ENCODE measurements at regions not wholly inside any gene's neighbourhood (a gene's known extent, or its start where the extent isn't known, plus 50 kb on each side); places are given as distances from the start of the nearest gene placed in this dataset.
A peak's percentile ranks its signal among the peaks of the same experiment; 100 is the strongest.

DNA sequence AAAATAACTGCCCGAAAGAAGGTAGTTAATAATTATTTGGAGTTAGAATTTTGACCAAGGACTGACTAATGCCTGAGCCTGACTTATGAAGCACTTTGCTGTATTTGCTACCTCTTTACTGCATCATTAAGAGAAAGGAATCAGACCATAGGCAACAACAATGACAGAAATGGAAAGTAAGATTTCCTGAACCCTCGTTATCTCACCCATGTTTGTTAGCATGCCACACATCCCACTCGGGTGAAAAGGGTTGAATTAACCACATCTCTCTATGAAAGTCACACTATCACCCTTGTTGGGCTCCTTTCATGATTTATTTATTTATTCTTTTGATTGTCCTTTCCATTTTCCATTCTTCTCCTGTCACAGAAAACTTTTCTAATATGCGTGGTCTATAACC lies 59.6 kb downstream of the OLIG3 start:
- Histone ChIP-seq H3K36me3 (no peaks in the 10 kb centered on the region), H3K27ac (no peak overlapping the region), H3K9me3 (no peaks in the 10 kb centered on the region), H3K4me3 (no peak overlapping the region), H3K4me1 (peaks cover 0 to 23% (median 16%) of the 10 kb centered on the region in 6 donors), H3K27me3 (replicated peaks in 1 of 7) (no peaks in the 10 kb centered on the region)
- 74 to 83% (median 80%) methylated on average over 4 of the region's 4 CpGs for WGBS, 5 donors
- TF ChIP-seq CTCF (IDR thresholded peaks at IDR 0.05 in 8 of 11, conservative IDR thresholded peaks at IDR 0.05 in 3 of 11) (no peak), POLR2A (IDR thresholded peaks at IDR 0.05) (no peak), POLR2AphosphoS5 (IDR thresholded peaks at IDR 0.05) (no peak)
- intact Hi-C loops (cut with DNase I; ENCODE audit: low total_unique reads): no loop called here
- no peak for DNase-seq

DNA sequence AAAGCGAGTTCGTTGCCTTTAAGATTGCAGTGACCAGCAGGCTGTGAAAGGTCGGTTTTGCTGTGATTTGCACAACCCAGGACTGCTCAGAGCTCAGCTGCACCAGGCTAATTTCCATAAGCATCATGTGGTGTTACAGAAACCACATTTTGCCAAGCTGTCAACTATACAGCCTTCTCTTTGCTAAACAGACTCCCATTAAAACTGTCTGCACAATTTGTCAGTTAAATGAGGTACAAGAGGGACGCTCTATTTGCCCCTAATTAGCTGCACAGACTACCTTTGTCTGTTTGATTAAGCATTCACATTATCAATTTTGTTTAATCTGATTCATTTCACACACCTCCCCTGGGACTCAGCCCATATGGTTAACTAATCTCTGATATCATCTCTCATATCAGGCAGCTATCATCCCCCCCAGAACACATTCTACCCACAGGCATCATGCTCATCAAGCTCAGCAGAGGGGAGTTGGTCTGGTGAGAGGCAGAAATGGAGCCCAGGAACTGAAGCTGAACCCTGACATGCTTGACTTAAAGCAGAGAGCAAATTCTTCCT lies 62.1 kb downstream of the OLIG3 start:
- 46 to 74% (median 64%) methylated on average over 4 of the region's 4 CpGs for WGBS, 5 donors

DNA sequence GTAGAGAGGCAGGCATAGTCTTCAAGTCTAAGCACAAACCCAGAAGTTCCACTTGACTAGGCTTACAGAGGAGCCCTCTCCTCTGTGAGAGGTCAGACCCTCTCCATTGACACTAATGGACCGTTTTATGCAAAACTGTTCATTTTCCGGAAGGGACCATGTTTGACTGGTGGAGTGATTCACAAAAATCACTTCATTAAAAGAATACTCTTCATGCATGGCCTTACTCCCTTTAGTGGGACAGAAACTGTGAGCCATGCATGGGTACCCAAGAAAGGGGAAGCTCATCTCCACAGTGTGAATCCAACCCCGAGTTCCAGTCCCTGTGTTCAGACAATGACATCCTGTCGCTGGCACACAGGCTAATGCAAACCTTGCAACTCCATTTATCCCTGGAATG lies 63.2 kb downstream of the OLIG3 start:
- Histone ChIP-seq H3K27me3 (replicated peaks in 1 of 7) (no peaks in the 10 kb centered on the region), H3K4me3 (peak overlapping the region in 1 of 8 donors; percentile 12), H3K4me1 (peaks cover 0 to 33% (median 19%) of the 10 kb centered on the region in 6 donors), H3K27ac (no peak overlapping the region), H3K36me3 (no peaks in the 10 kb centered on the region), H3K9me3 (no peaks in the 10 kb centered on the region)
- intact Hi-C loops (cut with DNase I; ENCODE audit: low total_unique reads): no loop called here
- WGBS, 5 donors: 62 to 76% (median 63%) methylated on average over 4 of the region's 4 CpGs
- no peak for TF ChIP-seq CTCF (IDR thresholded peaks at IDR 0.05 in 8 of 11, conservative IDR thresholded peaks at IDR 0.05 in 3 of 11)
- TF ChIP-seq POLR2AphosphoS5 (IDR thresholded peaks at IDR 0.05): peak in 1 of 3 donors; percentile 37
- no peak for TF ChIP-seq POLR2A (IDR thresholded peaks at IDR 0.05)
- DNase-seq: no peak

More for the DNA sequence above, 62.1 kb downstream of the OLIG3 start:
- Histone ChIP-seq H3K36me3 (no peaks in the 10 kb centered on the region), H3K9me3 (no peaks in the 10 kb centered on the region), H3K4me1 (peaks cover 0 to 23% (median 16%) of the 10 kb centered on the region in 6 donors), H3K27me3 (replicated peaks in 1 of 7) (no peaks in the 10 kb centered on the region), H3K27ac (no peak overlapping the region), H3K4me3 (no peak overlapping the region)
- TF ChIP-seq POLR2AphosphoS5 (IDR thresholded peaks at IDR 0.05): no peak
- TF ChIP-seq POLR2A (IDR thresholded peaks at IDR 0.05): no peak
- TF ChIP-seq CTCF (IDR thresholded peaks at IDR 0.05 in 8 of 11, conservative IDR thresholded peaks at IDR 0.05 in 3 of 11): no peak
- no peak for DNase-seq
- intact Hi-C loops (cut with DNase I; ENCODE audit: low total_unique reads): no loop called here

DNA sequence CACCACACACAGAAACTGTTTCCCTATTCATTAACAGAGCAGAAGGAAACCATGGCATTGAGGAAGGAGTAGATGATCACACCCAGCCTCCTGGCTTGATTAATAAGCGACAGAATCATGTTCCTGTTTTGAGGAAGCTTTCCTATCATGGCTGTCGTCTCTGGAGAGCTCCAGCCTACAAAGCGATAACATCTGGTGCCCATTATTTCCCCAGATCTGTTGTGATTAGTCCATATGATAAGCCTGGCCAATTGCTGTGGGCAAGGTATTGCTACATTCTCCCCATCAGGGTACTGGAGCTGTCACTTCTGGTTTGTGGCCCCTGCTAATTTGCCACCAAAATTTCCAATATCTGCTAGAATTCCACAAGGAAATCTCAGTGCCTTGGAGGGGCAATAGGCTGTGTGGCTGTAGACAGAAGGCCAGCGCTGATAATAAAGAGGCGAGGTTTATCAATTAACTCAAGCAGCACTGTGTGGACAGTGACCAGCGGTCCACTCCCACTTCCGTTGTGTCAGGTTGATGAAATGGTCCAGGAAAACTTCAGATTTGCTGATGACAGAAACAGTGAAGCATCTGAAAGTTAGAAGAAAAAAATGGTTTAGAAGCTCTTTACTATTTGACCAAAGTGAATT lies 66.4 kb downstream of the OLIG3 start:
- H3K27ac ChIP-seq: no peak overlapping the region
- WGBS, 5 donors: 74 to 85% (median 79%) methylated on average over 7 of the region's 7 CpGs
- no peaks in the 10 kb centered on the region for H3K9me3 ChIP-seq
- DNase-seq: no peak
- no peak for TF ChIP-seq CTCF (IDR thresholded peaks at IDR 0.05 in 8 of 11, conservative IDR thresholded peaks at IDR 0.05 in 3 of 11)
- TF ChIP-seq POLR2A (IDR thresholded peaks at IDR 0.05): no peak
- TF ChIP-seq POLR2AphosphoS5 (IDR thresholded peaks at IDR 0.05): no peak
- intact Hi-C loops (cut with DNase I; ENCODE audit: low total_unique reads): no loop called here
- peaks cover 0 to 61% (median 30%) of the 10 kb centered on the region in 6 donors for H3K4me1 ChIP-seq
- no peaks in the 10 kb centered on the region for H3K27me3 ChIP-seq (replicated peaks in 1 of 7)
- no peaks in the 10 kb centered on the region for H3K36me3 ChIP-seq
- H3K4me3 ChIP-seq: no peak overlapping the region
